Caco-2 (cell line): ENCODE measurements at regions not wholly inside any gene's neighbourhood (a gene's known extent, or its start where the extent isn't known, plus 50 kb on each side); places are given as distances from the start of the nearest gene placed in this dataset.

ENCODE experiments used
- BruUV-seq: library from RNA; stranded (reverse); fragments of 400-500 nt; replicated peaks from 2 replicates; lab custom pipeline; 2021; lab: Mats Ljungman, UMichigan
- CTCF ChIA-PET: fragments of 300-600 bp; sonication (Branson Sonifier 250); formaldehyde crosslinking; loops from one replicate; lab custom pipeline; 2022; ENCODE audit warnings: antibody characterized with exemption; lab: Charles Lee
- POLR2A ChIA-PET: fragments of 300-600 bp; sonication (Branson Sonifier 250); formaldehyde crosslinking; loops from one replicate; lab custom pipeline; 2022; ENCODE audit warnings: antibody characterized with exemption; lab: Charles Lee
- DNase-seq, 2 experiments: peaks; one replicate each; pipeline versions ENCODE4 v3.0.0 to v3.0.0-alpha.2; 2020 to 2022
- H3K27me3 ChIP-seq: replicated peaks from 2 replicates; pipeline ENCODE4 v1.6.0; 2011; ENCODE audit warnings: low read length; ENCODE audit not compliant: control insufficient read depth, insufficient read depth
- H3K36me3 ChIP-seq: 2 replicates; pipeline ENCODE4 v1.5.1; 2011; ENCODE audit warnings: low read length; ENCODE audit not compliant: control insufficient read depth, insufficient read depth
- H3K4me1 ChIP-seq: fragments of 250-450 bp; sonication (Bioruptor Pico); 2 replicates; pipeline ENCODE4 v1.5.1; 2020; ENCODE audit warnings: mild to moderate bottlenecking
- H3K4me3 ChIP-seq: 2 replicates; pipeline ENCODE4 v1.5.1; 2011; ENCODE audit warnings: low read depth, mild to moderate bottlenecking, control low read depth, low read length
- H3K9me3 ChIP-seq: fragments of 250-450 bp; sonication (Bioruptor Pico); 2 replicates; pipeline ENCODE4 v1.5.1; 2020; ENCODE audit warnings: mild to moderate bottlenecking, moderate library complexity
- H3K27ac Mint-ChIP-seq: one replicate; pipeline ENCODE4 v1.8.0; 2022; ENCODE audit warnings: mixed read lengths; ENCODE audit not compliant: unreplicated experiment
- H3K27me3 Mint-ChIP-seq: one replicate; pipeline ENCODE4 v1.8.0; 2022; ENCODE audit warnings: mixed read lengths; ENCODE audit not compliant: insufficient read depth, unreplicated experiment
- H3K36me3 Mint-ChIP-seq: one replicate; pipeline ENCODE4 v1.8.0; 2022; ENCODE audit warnings: mild to moderate bottlenecking, mixed read lengths; ENCODE audit not compliant: insufficient read depth, unreplicated experiment
- H3K4me1 Mint-ChIP-seq: one replicate; pipeline ENCODE4 v1.8.0; 2022; ENCODE audit warnings: low read depth, mixed read lengths; ENCODE audit not compliant: unreplicated experiment
- H3K4me3 Mint-ChIP-seq: one replicate; pipeline ENCODE4 v1.8.0; 2022; ENCODE audit warnings: mild to moderate bottlenecking, moderate library complexity, mixed read lengths; ENCODE audit not compliant: unreplicated experiment
- H3K9me3 Mint-ChIP-seq: one replicate; pipeline ENCODE4 v1.8.0; 2022; ENCODE audit warnings: mixed read lengths; ENCODE audit not compliant: unreplicated experiment
- CTCF ChIP-seq, 2 experiments: fragments of 200-600 bp in 1 of 2; IDR thresholded peaks; 1 replicate in 1 of 2; 2 replicates in 1 of 2; pipeline versions ENCODE4 v1.5.1 to v1.8.0; 2011 to 2022; ENCODE audit warnings: antibody characterized with exemption in 1 of 2, control low read depth in 1 of 2, inconsistent platforms in 1 of 2, low read depth in 1 of 2, low read length in 1 of 2, mild to moderate bottlenecking in 1 of 2, moderate library complexity in 1 of 2; ENCODE audit not compliant: insufficient read depth in 1 of 2, severe bottlenecking in 1 of 2, unreplicated experiment in 1 of 2
- intact Hi-C: fragments of 100-400 bp; cut with micrococcal nuclease; formaldehyde crosslinking; loops from one replicate; pipeline ENCODE4 v1.10.0; 2022; ENCODE audit not compliant: unreplicated experiment

GRCh38 chr2:12982149-12982584, 265.4 kb downstream of the TRIB2 start:
- POLR2A ChIA-PET: no interaction called here
- no peaks in the 10 kb centered on the region for H3K27me3 ChIP-seq
- no peak overlapping the region for H3K4me3 ChIP-seq
- H3K36me3 Mint-ChIP-seq: no peaks in the 10 kb centered on the region
- intact Hi-C loops: no loop called here
- no TSS peak for BruUV-seq
- no peaks in the 10 kb centered on the region for H3K9me3 Mint-ChIP-seq
- no peak overlapping the region for H3K27ac Mint-ChIP-seq
- no peak for DNase-seq
- no peak overlapping the region for H3K4me3 Mint-ChIP-seq
- CTCF ChIA-PET: no interaction called here
- no peaks in the 10 kb centered on the region for H3K9me3 ChIP-seq
- TF ChIP-seq CTCF (IDR thresholded peaks at IDR 0.05; ENCODE audit: insufficient read depth in 1 of 2, low read depth in 1 of 2, low read length in 1 of 2, severe bottlenecking in 1 of 2, unreplicated experiment in 1 of 2): no peak
- H3K4me1 ChIP-seq: no peaks in the 10 kb centered on the region; the same call in 1 of the 2 replicates
- no peaks in the 10 kb centered on the region for H3K36me3 ChIP-seq
- no peaks in the 10 kb centered on the region for H3K4me1 Mint-ChIP-seq
- peaks cover 5% of the 10 kb centered on the region for H3K27me3 Mint-ChIP-seq

- H3K27me3 Mint-ChIP-seq: peaks cover 2% of the 10 kb centered on the region
- no TSS peak for BruUV-seq
- no peak for DNase-seq
- Histone ChIP-seq H3K4me1 (no peaks in the 10 kb centered on the region), H3K4me3 (no peak overlapping the region), H3K27me3 (no peaks in the 10 kb centered on the region), H3K9me3 (no peaks in the 10 kb centered on the region), H3K36me3 (no peaks in the 10 kb centered on the region)
- no peaks in the 10 kb centered on the region for H3K36me3 Mint-ChIP-seq
- no peak for TF ChIP-seq CTCF (IDR thresholded peaks at IDR 0.05; ENCODE audit: insufficient read depth in 1 of 2, low read depth in 1 of 2, low read length in 1 of 2, severe bottlenecking in 1 of 2, unreplicated experiment in 1 of 2)
- ChIA-PET POLR2A (no interaction called here), CTCF (no interaction called here)
- no peaks in the 10 kb centered on the region for H3K9me3 Mint-ChIP-seq
- intact Hi-C loops: no loop called here
- H3K27ac Mint-ChIP-seq: no peak overlapping the region
- H3K4me1 Mint-ChIP-seq: no peaks in the 10 kb centered on the region
- no peak overlapping the region for H3K4me3 Mint-ChIP-seq
These were observed 270.5 kb downstream of the TRIB2 start for GRCh38 chr2:12987246-12987645.

DNA sequence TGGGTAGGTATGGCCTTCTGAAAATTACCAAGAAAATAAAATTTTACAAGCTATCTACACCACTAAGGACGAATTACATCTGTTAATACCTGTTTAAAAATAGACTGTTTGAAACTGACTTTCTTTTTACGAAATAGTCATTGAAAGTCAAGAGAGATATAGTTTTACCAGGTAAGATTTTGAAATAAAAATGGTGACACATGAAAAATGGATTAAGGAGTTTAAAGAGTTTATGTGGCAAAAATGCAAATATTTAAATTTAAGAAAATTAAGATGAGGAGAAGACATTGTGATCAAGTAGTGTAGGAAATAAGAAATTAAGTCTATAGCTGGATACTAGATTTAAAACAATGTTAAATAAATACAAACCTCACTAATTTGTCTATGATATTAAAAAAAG, 271.5 kb downstream of the TRIB2 start:
- Mint-ChIP-seq H3K27me3 (peaks cover 3% of the 10 kb centered on the region), H3K36me3 (no peaks in the 10 kb centered on the region), H3K4me3 (no peak overlapping the region), H3K4me1 (no peaks in the 10 kb centered on the region), H3K27ac (no peak overlapping the region), H3K9me3 (no peaks in the 10 kb centered on the region)
- no peak for DNase-seq
- H3K4me3 ChIP-seq: no peak overlapping the region
- no peaks in the 10 kb centered on the region for H3K27me3 ChIP-seq
- H3K9me3 ChIP-seq: no peaks in the 10 kb centered on the region
- TF ChIP-seq CTCF (IDR thresholded peaks at IDR 0.05; ENCODE audit: insufficient read depth in 1 of 2, low read depth in 1 of 2, low read length in 1 of 2, severe bottlenecking in 1 of 2, unreplicated experiment in 1 of 2): no peak
- intact Hi-C loops: no loop called here
- no TSS peak for BruUV-seq
- H3K36me3 ChIP-seq: no peaks in the 10 kb centered on the region
- POLR2A ChIA-PET: no interaction called here
- H3K4me1 ChIP-seq: no peaks in the 10 kb centered on the region
- CTCF ChIA-PET: no interaction called here
